HG03342 (cell line): ENCODE measurements at regions not wholly inside any gene's neighbourhood (a gene's known extent, or its start where the extent isn't known, plus 50 kb on each side); places are given as distances from the start of the nearest gene placed in this dataset.
"Not testable (repeated sequence)": the region's sequence is repeated elsewhere in the genome, so short reads cannot be mapped to it uniquely, and the experiment has no call there.

Experiments
- ATAC-seq: cut with Tn5 transposase; IDR thresholded peaks from one replicate; pipeline ENCODE4 v1.9.1; 2021; ENCODE audit warnings: mild to moderate bottlenecking, moderate library complexity; ENCODE audit not compliant: unreplicated experiment

DNA sequence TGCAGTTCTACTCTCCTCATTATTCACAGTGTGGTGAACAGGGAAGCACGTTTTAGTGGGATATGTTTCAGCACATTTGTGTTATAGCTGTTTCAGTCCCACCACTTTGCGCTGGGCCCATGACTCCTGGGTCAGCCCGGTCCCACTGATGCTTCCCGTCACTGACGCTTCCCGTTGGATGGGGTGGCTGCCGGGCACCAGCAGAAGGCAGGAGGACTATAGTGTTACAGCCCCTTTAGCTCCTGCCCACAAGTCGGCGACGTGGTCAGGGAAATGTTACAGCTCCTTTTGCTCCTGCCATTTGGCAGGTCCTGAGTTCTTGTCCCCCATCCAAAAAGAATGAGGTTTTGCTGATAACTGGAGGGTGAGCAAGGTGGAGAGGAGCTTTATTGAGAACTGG lies 732.2 kb downstream of the NR4A2 start:
- no peak for ATAC-seq

DNA sequence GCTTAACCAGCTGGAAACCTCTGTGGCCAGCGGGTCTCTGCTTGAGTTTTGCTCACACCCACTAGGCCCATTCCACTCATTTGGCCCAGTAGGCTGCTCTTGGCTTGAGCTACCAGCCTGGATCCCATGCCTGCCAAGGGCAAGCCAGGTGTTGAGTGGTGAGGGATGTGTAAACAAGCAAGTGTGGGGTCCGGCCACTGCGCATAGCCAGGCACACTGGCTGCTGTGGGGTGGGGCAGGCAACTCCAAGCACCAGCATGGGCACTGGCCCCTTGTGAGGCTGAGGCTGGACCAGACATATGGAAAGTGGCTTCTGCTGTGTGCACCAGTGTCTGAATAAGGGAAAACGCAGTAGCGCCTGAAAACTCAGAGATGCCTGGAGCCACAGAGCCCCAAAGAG lies 732.7 kb downstream of the NR4A2 start:
- ATAC-seq: no peak

DNA sequence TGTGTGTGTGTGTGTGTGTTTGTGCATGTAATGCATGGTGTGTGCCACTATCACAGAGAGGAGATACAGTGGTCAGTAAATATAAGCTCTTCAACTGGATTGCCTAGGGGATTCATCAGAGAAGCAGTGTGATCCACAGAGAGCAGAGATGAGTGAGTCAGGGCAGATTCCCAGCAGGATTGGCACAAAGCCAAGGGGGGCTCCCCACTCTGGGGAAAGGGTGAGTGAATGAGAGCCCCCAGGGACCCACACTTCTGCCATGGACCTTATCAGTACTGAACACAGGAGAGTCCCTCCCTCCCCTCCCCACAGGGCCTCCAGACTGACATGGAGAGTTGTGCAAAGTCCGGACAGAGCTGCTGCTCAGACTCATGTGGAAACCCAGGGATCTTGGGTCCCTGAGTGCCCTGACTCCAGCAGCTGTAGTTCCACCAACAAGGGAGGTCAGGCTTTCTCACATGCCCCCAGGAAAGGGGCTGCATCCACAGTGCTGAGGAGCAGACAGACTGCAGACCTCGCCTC lies 748.8 kb downstream of the NR4A2 start:
- ATAC-seq: no peak

DNA sequence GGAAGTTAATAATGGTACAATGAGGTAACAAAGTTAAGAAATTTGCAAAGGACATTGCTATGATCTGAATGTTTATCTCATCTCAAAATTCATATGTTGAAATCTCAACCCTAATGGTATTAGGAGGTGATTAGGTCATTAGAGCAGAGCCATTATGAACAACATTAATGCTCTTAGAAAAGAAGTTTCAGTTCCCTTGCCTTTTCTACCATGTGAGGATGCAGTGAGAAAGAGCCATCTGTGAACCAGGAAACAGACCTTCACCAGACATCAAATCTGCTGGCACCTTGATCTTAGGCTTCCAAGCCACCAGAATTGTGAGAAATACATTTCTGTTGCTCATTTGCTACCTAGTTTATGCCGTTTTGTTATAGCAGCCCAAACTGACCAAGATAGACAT lies 757.6 kb downstream of the NR4A2 start:
- ATAC-seq: no peak

DNA sequence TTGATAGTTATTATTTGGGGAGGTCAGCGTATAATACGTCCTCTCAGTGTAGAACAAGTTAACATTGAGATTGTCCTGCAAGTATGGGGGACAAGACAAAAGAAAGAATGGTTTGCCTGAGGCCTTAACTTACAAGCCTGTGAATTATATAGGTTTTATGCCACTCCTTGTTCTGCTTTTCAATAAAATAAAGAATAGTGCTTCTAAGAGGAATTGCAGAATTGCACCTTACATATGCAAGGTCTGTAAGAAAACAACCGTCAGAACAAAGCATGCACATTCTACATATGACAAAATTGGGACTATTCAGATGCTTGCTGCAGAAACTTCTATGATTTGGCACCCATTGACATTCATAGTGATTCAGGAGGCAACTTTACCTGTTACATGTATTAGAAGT lies 785.0 kb downstream of the NR4A2 start:
- ATAC-seq: no peak

DNA sequence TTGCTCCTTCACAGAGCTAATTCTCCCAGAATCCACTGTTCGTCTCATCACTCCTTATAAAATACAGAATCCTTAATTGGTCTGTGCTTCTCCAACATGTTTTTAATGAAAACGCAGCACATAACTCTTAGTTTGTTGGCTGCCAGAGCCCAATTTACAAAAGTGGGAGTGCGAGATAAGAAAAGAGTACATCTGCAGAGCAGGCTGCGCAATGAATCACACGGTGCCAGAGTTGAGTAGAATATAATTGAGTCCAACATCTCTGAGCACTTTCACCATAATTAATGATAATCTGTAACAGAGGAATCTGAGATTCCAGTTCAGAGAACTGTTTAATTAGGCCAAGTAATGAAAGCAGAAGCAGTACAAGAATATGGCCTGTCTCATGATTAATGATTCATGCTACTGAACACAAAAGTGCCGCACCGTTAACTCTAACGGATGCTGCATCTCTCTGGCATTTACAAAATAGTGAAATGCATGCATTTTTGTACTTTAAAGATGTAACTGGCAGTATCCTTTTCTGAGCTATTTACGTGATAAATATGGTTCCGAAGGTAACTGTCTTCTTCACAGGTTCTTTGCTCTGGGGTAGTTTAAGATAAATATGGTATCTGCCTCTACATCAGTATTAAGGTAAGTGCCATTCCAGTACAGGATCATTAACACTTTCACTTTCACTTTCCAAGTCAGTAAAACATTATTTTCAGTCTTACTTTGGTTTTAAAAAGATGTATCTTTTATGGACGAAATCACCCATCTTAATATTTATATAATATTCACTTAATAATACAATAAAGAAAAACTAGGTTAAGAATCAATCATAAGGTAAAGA lies 785.6 kb downstream of the NR4A2 start:
- ATAC-seq: no peak

DNA sequence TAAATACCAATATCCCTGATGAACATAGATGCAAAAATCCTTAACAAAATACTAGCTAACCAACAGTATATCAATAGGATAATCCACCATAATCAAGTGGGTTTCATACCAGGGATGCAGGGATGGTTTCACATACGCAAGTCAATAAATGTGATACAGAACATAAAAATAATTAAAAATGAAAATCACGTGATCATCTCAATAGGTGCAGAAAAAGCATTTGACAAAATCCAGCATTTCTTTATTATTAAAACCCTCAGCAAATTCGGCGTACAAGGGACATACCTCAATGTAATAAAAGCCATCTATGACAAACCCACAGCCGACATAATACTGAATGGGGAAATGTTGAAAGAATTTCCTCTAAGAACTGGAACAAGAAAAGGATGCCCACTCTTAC lies 793.5 kb downstream of the NR4A2 start:
- not testable (repeated sequence) for ATAC-seq

DNA sequence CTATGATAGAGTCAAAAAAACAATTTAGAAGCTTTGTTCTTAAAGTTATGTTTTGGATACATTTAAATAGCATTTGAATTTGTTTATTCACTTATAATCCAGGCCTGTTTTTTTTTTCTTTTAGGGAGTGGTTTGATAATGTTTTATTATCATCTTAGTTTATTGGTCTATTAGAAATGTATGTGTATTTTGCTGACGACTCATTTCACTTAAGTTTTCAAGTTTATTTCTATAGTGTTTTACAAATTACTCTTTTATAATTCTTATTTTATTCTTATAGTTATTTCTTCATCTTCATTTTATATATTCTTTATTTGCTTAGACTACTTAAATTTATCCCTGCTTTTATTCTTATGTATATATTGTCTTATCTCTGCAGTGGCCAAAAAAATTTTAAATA lies 804.5 kb downstream of the NR4A2 start:
- no peak for ATAC-seq

DNA sequence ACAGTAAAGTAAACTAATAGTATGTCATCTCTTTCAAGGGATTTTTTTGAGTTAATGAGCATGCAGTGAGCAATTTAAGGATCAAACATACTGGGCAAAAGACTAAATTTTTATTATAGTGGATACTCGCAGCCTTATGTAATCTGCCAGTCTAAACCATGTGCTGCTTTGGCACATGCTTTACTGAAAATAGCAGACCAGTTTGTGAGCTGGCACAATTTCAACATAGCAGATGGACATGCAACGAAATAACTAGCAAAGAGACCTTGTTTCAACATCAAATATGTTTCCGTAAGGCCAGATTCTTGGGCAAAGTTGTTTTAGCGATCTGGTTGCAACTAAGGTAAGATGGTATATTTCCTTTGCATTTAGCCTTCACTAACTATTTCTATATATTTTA lies 807.3 kb downstream of the NR4A2 start:
- ATAC-seq: no peak

DNA sequence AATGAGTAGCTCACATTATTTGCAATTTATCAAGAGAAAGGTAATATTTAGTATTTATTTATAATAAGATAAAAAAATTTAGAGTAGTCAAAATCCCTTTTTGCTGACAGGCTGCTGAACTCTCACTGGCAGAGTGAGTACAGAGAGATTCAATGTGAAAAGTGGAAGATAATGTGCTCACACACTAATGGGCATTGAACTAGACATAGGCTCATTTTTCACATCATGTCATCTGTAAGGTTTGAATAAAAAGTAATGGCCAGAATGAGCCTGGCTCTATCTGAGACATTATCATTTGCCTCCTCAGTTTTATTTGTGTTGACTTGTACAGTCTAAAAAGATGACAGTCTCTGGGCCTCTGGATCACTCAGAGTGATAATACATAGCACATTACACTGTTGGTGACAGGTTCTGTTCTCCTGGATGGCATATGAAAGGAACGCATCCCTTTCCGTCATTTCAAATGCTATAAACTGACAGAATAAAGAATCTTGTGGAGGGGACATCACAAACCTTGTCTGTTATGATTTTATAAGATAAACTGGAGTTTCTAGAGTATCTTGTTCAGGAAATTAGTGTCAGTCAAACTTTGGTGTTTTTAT lies 812.9 kb downstream of the NR4A2 start:
- ATAC-seq: no peak

DNA sequence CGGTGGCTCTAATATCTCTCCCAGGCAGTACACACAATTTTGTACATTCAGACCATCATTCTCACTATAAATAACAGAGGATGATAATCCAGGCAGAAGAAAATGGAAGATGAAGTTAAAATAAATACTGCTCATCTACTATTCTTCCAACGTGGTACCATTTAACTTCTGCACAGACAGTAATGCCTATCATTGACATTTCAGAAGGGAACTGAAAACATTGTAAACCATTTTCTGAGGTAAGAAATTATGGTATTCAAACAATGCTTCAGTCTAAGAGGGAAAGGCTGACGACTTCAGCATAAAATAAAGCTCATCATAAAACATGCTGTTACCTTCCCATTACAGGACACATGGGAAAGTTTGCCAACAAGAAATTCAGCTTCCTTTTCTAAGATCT lies 814.4 kb downstream of the NR4A2 start:
- no peak for ATAC-seq

DNA sequence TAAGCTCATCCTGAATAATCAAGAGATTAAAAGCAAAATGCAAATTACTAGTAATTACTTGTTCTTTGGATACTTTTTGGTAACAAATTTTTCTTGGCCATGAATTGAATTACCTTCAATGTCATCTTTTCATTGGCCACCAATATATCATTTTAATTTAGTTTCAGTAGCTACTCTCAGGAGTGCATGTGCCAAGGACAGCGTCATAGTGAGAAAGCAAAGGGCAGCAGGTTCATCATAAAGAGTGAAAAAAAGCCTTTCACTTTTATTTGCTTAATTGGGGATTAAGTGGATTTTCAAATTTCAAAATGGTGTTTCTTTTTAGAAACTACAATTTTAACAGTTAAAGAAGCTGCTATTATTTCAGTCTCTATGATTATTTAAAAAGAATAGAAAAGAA lies 815.2 kb downstream of the NR4A2 start:
- ATAC-seq: no peak

DNA sequence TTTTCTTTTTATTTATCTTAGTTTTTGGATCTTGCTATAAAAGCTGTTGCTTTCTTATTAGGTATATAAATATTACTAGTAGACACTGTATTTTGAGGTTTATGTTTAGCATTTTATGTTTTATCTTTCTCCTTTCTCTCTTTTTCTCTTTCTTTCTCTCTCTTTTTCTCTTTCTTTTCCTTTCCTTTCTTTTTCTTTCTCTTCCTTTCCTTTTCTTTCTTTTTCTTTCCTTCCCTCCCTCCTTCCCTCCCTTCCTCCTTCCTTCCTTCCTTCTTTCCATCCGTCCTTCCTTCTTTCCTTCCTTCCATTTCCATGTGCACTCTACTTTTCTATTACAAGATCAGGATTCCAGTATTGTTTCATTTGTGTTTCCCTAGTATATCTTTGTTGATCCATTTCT lies 814.8 kb downstream of the KCNJ3 start:
- ATAC-seq: no peak

DNA sequence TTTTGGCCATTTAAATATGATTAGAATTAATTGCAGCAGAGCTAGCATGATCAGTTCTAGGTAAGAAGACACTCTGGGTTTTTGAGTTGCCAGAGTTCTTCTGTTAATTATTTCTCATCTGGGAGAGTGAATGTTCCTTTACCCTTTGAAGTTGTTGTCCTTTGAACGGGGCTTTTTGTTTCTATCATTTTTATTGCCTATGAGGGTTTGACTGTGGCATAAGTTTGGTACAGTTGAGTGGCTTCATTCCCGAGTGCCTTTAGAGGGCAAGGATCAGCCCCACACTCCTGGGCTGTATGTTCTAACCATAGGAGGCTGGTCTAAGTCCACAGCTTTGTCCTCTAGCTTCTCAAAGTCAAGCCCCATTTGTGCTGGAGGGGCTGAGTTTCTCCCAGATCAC lies 804.3 kb downstream of the KCNJ3 start:
- no peak for ATAC-seq

DNA sequence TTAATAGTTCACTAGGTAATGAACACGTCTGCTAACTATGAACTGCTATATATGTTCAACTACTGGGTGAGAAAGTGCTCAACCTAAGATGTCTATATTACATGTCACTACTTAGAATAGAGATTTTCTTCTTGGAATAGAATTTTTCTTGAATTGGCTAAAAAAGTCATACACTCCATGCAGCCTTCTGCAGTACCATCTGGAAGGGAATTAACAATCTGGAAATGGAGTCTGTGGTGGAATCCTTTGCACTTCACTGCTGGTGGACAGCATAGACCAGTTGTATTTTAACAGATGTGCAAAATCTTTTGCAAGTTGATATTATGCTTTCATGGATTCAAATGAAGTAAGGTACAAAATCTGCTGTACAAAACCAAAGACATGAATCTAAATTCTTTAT lies 799.6 kb downstream of the KCNJ3 start:
- no peak for ATAC-seq

DNA sequence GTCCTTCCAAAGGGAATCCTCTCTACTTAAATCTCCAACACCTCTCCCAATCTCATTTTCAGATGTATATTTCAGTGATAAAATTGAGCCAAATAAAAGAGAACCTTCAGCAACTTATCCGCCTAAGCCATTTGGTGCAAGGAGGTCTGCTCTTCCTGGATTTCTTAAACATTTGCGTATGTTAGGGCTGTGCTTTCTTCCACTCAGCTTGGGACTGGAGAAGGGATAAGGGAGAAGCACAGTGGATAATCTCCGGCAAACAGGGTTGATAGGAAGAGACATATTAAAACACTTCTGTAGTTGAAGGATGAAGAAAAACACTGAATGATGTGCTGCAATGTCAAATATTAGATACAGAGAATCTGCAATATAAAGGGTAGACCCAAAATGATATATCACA lies 796.2 kb downstream of the KCNJ3 start:
- ATAC-seq: no peak

DNA sequence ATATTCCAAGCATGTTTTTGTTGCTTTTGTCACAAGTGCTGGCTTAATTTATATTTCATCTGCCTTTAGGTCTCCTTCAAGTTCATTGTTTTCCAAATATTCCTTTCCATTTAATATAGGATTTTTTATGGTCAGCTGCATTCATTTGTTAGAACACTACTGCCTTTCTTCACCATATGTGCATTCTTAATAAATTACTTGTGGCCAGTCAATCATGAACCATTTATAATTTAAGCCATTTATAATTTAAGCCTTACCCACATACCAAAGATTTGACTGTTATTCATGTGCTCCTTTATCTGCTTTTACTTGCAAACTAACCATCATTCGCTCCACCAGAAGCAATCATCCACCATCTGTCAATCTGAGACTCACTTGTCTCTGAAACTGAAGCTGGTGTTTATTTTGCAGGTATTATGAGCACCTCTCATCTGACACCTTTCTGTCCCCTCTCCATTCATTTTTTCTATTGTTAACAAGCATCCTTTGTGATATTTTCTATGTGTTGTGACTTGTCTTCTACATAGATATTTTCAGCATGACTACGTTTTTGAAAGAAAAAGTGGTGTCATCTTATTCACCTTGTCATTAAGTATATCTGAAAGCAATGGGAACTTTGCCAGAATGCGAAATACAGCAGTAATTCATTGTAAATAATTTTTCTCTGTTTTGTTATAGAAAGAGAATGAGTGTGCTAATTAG lies 786.8 kb downstream of the KCNJ3 start:
- no peak for ATAC-seq

DNA sequence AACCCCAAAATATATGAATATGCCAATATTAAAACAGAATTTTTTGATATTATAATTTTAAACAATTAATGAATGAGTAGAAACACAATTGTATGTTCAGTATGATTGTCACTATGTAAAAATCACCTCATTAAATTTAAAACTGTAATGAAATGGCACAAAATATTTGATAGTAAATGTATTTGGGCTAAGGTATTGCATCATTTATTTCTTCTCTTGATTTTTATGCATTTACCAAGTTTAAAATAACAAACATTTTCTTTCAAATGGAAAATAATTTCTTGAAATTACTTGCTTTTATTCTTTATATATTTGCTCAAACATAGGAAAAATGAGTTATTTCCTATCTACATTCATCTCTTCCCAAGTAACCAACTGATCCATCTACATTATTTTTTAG lies 782.6 kb downstream of the KCNJ3 start:
- ATAC-seq: no peak

DNA sequence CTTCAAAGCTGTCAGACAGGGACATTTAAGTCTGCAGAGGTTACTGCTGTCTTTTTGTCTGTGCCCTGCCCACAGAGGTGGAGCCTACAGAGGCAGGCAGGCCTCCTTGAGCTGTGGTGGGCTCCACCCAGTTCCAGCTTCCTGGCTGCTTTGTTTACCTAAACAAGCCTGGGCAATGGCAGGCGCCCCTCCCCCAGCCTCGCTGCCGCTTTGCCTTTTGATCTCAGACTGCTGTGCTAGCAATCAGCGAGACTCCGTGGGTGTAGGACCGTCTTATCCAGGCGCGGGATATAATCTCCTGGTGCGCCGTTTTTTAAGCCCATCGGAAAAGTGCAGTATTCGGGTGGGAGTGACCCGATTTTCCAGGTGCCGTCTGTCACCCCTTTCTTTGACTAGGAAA lies 773.5 kb downstream of the KCNJ3 start:
- not testable (repeated sequence) for ATAC-seq

DNA sequence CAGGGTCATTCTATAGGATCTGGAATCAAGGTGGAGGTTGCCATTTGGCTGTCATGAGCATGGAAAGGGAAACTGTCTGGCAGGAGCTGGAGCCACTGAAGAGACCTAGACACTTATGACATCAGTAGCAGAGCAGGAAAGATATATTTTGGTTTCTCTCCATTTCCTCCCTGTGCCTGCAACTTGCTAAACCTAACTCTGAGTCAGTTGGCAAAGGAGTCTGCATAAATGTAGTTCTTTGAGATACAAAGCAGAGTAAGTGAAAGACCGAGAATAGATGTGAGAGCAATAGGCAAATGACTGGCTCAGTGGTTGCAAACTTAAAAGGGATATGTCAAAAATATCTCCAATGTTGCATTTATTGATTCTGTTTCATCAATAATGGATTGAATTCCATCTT lies 757.7 kb downstream of the KCNJ3 start:
- no peak for ATAC-seq

DNA sequence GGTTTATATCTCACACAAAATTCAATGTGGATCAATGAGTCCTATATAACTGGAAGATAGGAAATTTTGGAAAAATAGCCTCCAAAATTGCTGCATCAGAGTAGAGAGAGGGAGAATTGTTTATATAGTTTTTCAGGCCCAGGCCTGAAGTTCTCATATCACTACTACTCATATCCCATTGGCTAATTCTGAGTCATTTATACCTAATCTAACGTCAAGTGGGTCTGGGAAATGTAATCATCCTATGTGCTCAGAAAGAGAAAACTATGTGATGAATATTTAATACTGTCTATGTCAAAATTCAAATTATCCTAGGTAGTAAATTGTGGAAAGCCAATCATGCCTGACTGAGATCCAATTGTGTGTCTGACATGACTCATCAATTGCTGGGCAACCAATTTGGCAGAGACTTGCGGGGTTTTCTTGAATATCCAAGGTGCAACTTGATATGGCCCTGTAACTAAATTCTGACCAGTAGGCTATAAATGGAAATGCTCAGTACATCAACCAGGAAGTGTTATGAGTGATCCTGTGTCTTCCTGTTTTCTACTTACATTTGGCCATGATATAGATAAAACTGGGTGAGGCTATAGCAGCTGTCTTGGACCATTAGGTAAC lies 744.4 kb downstream of the KCNJ3 start:
- ATAC-seq: no peak

DNA sequence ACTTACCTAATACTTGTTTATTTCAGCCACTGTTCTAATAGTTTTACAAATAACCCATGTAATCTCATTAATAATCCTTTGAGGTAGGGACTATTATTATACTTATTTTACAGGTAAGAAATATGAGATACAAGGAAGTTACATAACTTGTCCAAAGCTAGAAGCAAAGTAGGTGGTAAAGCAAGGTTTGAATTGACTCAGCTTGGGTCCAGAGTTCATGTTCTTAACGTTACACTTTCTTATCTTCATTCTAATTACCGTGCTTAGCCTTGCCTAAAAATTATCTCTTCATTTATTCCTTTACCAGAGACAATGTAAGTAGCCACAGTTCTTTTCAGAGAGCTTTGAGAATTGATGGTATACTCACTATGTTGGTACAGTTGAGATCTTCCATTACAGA lies 743.6 kb downstream of the KCNJ3 start:
- ATAC-seq: no peak
